AG04449 (cell line): ENCODE measurements at regions not wholly inside any gene's neighbourhood (a gene's known extent, or its start where the extent isn't known, plus 50 kb on each side); places are given as distances from the start of the nearest gene placed in this dataset.
A peak's percentile ranks its signal among the peaks of the same experiment; 100 is the strongest.

Experiments used
- CTCF ChIA-PET: fragments of 350-600 bp; formaldehyde crosslinking; extraction: SDS; loops from one replicate; lab custom pipeline; 2021; ENCODE audit warnings: antibody characterized with exemption; lab: Yijun Ruan, JAX
- POLR2A ChIA-PET: fragments of 400-600, 350-600 bp; formaldehyde crosslinking; extraction: SDS; loops from one replicate; lab custom pipeline; 2020; ENCODE audit warnings: antibody characterized with exemption, inconsistent platforms; lab: Yijun Ruan, JAX
- DNase-seq: peaks from one replicate; pipeline ENCODE4 v3.0.0-alpha.2; 2010; ENCODE audit warnings: low read depth, low spot score
- H3K4me3 ChIP-seq: 2 replicates; pipeline ENCODE4 v1.5.1; 2011; ENCODE audit warnings: low read depth, mild to moderate bottlenecking, control low read depth, low read length
- TF ChIP-seq, protein P1 (sequence below): IDR thresholded peaks from one replicate; pipeline ENCODE4 v1.5.1; 2011; ENCODE audit warnings: mild to moderate bottlenecking, moderate library complexity, low read length, control low read depth, inconsistent platforms; ENCODE audit not compliant: insufficient read depth; ENCODE audit errors: missing control alignments

DNA sequence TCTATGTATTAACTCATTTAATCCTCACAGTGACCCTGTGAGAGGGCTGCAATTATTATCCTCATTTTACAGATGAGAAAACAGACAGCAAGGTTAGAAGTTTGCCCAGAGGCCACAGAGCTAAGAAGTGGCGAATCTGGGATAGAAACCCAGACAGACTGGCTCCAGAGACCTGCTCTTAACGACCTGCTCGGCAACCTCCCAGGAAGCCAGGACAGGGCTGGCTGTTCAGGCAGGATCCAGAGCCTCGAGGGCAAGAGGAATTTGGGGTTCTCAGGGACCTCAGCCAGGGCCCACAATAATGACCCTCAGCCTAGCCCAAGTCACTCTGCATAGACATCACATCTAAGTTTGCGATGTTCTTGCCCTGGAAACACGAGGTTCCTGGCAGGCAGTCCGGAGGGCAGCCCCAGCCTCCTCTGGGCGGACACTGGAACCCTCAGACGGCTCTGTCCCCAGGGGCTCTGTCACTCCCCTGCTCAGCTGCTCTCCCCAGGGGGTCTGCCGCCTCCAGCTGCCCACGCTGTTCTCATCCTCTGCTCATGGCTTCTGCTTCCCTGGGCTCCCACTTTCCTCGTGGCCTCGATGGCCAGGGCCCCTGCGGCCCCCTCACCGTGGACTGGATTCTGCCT lies 138.5 kb upstream of the ERCC6L2 start:
- ChIA-PET CTCF (interaction anchor here (1.3 kb wide), 2 partner anchors 11 to 472 kb away, joined by 4 to 6 read pairs; no protein-coding TSS in a partner anchor), POLR2A (no interaction called here)
- DNase-seq, result no peak
- no peak overlapping the region for H3K4me3 ChIP-seq
- TF ChIP-seq, protein P1, sequence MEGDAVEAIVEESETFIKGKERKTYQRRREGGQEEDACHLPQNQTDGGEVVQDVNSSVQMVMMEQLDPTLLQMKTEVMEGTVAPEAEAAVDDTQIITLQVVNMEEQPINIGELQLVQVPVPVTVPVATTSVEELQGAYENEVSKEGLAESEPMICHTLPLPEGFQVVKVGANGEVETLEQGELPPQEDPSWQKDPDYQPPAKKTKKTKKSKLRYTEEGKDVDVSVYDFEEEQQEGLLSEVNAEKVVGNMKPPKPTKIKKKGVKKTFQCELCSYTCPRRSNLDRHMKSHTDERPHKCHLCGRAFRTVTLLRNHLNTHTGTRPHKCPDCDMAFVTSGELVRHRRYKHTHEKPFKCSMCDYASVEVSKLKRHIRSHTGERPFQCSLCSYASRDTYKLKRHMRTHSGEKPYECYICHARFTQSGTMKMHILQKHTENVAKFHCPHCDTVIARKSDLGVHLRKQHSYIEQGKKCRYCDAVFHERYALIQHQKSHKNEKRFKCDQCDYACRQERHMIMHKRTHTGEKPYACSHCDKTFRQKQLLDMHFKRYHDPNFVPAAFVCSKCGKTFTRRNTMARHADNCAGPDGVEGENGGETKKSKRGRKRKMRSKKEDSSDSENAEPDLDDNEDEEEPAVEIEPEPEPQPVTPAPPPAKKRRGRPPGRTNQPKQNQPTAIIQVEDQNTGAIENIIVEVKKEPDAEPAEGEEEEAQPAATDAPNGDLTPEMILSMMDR, result no peak

DNA sequence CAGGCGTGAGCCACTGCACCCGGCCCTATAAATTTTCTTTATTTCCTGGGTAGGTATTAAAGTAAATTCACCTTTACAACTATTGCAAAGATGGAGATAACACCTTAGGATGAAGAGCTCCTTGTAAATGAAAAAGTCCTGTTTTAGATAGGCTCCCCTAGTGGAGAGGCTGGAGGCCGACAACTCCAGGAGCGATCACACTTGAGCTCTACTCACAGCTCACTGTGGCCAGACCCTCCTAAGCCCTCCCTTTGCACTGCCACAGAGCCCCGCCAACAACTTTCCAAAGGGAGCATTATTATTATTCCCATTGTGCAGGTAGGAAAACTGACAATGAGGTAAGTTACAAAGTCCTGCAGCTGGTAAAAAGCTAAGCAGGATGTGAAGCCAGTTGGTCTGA lies 139.1 kb upstream of the ERCC6L2 start:
- no peak for DNase-seq
- H3K4me3 ChIP-seq, result no peak overlapping the region
- TF ChIP-seq, protein P1, result peak; percentile 26
- ChIA-PET CTCF (interaction anchor here (1.3 kb wide), 2 partner anchors 10 to 471 kb away, joined by 4 to 6 read pairs; no protein-coding TSS in a partner anchor), POLR2A (no interaction called here)

DNA sequence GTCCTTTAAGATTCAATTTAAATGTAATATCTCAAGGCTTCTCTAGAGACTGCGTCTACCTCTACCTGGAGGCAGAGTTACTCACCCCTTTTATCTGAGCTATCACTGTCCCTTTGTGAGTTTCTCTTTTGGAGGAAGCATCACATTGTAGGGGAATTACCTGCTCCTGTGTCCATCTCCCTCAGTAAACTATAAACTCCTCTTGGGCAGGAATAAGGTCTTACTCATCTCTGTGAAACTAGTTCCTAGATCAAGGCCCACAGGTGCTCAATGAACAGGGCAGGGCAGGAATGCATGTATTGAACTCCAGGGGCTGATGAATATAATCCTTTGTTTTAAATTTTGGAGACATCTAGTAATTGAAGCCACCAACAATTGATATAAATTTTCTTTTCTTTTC lies 139.8 kb upstream of the ERCC6L2 start:
- no peak overlapping the region for H3K4me3 ChIP-seq
- no peak for DNase-seq
- CTCF ChIA-PET, result interaction anchor here (1.3 kb wide), 2 partner anchors 10 to 471 kb away, joined by 4 to 6 read pairs; no protein-coding TSS in a partner anchor
- POLR2A ChIA-PET, result no interaction called here
- TF ChIP-seq, protein P1, result no peak

DNA sequence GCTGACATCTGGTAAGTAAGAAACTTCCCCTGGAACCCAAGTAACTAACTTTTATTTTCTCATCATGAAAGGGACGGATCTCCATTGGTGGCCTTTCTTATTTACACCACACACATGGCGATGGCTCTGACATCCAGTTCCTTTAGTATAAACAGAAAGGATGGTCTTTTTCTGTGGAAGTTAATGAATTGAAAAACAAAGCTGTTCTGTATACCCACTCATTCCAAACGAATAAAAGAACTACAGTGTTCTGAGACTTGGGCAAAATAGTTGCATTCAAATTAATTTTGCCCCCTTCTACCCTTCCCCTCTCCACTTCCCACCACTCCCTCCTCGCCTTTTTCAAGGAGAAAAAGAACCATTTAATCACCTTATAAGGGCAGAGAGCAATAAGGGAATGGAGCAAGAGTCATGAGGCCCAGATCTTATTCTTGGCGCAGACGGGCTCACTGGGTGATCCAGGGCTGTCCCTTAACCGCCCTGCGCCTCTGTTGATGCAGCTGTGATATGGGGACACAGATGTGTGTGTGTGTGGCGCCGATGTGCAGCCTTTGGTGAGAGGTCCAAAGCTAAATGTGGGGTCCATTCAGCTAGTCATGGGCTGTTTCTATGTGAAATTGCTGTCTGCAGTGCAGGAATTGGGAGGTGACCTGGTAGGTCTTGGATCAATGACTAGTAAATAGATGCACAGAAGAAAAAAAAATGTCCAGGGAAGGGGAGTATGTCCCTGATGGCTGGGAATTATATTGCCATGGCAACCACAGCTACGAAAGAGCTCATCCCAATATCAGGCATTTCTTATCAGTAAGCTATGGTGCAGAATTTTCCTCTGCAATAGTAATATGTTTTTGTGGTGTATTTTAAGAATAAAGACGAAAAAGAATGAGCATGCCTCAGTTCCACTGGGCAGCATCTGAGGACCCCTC lies 141.5 kb upstream of the ERCC6L2 start:
- ChIA-PET POLR2A (no interaction called here), CTCF (interaction anchor here (0.8 to 1.2 kb wide), 2 partner anchors 27 to 142 kb away, joined by 3 read pairs; partner anchors contain the start of gene ERCC6L2)
- no peak for DNase-seq
- H3K4me3 ChIP-seq, result no peak overlapping the region
- TF ChIP-seq, protein P1, result no peak

DNA sequence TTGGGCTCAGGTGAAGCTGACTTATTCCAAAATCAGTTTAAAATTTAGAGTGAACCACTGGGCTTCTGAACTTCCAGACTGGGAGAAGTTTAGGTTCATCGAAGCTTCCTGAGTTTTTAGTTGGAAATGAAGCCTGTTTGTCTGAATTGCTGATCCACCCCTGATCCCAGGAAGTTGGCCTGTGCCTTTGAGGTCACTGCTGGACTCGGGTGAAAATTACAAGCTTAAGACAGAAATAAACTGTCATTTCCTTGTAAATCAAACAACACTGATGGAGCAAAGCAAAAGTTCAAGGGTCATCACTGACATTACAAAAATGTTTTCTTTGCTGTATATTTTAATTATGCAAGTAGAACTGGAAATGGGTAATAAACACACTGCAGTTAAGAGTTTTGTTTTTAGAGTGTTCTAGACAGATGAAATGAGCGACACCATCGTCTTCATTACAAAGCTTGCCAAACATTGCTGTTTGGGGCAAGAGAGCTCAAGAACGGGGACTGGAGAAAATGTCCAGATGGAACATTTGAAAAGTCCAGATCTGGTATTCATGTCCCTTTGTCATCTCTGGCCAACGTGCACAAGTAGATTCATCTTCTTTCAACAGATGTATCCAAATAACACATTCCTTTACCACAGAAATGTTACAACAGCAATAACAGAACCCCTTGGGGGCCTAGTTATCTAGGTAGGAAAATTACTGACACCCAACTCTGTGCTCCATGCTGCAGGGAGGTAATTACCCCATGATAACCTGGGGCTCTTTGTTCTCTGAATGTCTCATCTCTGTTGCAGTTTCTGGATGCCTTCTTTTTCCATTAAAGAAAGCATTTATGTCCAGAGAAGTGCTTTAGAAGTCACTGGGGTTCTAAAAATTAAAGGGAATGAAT lies 142.4 kb upstream of the ERCC6L2 start:
- ChIA-PET CTCF (interaction anchor here (1.2 kb wide), 1 partner anchor 28 kb away, joined by 3 read pairs; no protein-coding TSS in a partner anchor), POLR2A (no interaction called here)
- TF ChIP-seq, protein P1, result no peak
- no peak for DNase-seq
- H3K4me3 ChIP-seq, result no peak overlapping the region
